ENCODE measurements at regions not wholly inside any gene's neighbourhood (a gene's known extent, or its start where the extent isn't known, plus 50 kb on each side); places are given as distances from the start of the nearest gene placed in this dataset.

- TF ChIP-seq, protein P1, sequence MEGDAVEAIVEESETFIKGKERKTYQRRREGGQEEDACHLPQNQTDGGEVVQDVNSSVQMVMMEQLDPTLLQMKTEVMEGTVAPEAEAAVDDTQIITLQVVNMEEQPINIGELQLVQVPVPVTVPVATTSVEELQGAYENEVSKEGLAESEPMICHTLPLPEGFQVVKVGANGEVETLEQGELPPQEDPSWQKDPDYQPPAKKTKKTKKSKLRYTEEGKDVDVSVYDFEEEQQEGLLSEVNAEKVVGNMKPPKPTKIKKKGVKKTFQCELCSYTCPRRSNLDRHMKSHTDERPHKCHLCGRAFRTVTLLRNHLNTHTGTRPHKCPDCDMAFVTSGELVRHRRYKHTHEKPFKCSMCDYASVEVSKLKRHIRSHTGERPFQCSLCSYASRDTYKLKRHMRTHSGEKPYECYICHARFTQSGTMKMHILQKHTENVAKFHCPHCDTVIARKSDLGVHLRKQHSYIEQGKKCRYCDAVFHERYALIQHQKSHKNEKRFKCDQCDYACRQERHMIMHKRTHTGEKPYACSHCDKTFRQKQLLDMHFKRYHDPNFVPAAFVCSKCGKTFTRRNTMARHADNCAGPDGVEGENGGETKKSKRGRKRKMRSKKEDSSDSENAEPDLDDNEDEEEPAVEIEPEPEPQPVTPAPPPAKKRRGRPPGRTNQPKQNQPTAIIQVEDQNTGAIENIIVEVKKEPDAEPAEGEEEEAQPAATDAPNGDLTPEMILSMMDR (IDR thresholded peaks at IDR 0.05; ENCODE audit: unreplicated experiment in 3 of 3), result no peak
- H3K27ac Mint-ChIP-seq, result peak overlapping the region; percentile 51 to 78 (median 61)
- H3K27me3 Mint-ChIP-seq (ENCODE audit: low read depth), result no peaks in the 10 kb centered on the region
- no peak overlapping the region for H3K4me3 Mint-ChIP-seq
- peaks cover 30% of the 10 kb centered on the region for H3K4me1 Mint-ChIP-seq
- peaks cover 5% of the 10 kb centered on the region for H3K9me3 Mint-ChIP-seq
- no peaks in the 10 kb centered on the region for H3K36me3 Mint-ChIP-seq (ENCODE audit: low read depth)
Measured at GRCh38 chr2:146260551-146260950, 1584.3 kb upstream of the ACVR2A start.

DNA sequence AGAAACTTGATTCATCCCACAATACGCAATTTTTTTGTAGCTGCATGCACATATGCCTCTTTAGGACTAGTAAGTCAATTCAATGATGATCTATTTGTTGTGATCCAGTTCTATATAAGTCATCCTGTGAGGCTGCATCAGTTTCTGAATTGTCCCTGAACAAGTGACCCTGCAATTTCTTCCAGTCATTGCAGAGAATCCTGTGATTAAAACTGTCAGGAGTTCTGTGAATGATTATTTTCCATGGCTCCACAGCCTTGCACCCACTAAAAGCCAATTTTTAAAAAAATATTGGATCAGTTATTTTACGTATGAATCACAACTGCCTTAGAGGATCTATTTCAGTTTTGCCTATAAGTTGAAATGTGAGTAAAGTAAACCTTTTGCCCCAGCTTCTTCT lies 1585.0 kb upstream of the ACVR2A start:
- peak overlapping the region in 2 of 3 experiments; percentile 32 to 78 for H3K27ac Mint-ChIP-seq
- TF ChIP-seq, protein P1 (IDR thresholded peaks at IDR 0.05; ENCODE audit: unreplicated experiment in 3 of 3), result no peak
- no peak overlapping the region for H3K4me3 Mint-ChIP-seq
- H3K9me3 Mint-ChIP-seq, result peaks cover 5% of the 10 kb centered on the region
- H3K27me3 Mint-ChIP-seq (ENCODE audit: low read depth), result no peaks in the 10 kb centered on the region
- H3K4me1 Mint-ChIP-seq, result peaks cover 30% of the 10 kb centered on the region
- H3K36me3 Mint-ChIP-seq (ENCODE audit: low read depth), result no peaks in the 10 kb centered on the region

DNA sequence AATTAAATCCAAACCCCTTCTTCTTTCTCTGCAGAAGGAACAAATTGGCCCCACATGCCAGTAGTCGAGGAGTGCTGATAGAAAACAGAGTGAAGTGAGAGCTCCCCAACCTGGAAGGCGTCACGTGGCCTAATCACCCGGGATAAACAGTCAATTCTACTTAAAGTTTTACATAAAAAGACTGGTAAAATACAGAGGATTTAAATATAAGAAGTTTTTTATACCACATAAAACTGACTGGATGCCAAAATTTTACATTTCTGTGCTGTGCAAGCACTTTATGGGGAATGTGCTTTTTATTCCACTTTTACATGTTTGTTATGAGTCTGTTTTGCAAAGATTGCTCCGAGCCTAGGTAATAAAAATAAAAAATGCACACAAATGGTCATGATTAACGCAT lies 1586.8 kb upstream of the ACVR2A start:
- no peak overlapping the region for H3K4me3 Mint-ChIP-seq
- H3K27ac Mint-ChIP-seq, result peak overlapping the region in 2 of 3 experiments; percentile 27 to 64
- H3K27me3 Mint-ChIP-seq (ENCODE audit: low read depth), result no peaks in the 10 kb centered on the region
- H3K9me3 Mint-ChIP-seq, result peaks cover 5% of the 10 kb centered on the region
- H3K4me1 Mint-ChIP-seq, result peaks cover 30% of the 10 kb centered on the region
- TF ChIP-seq, protein P1 (IDR thresholded peaks at IDR 0.05; ENCODE audit: unreplicated experiment in 3 of 3), result no peak
- no peaks in the 10 kb centered on the region for H3K36me3 Mint-ChIP-seq (ENCODE audit: low read depth)

DNA sequence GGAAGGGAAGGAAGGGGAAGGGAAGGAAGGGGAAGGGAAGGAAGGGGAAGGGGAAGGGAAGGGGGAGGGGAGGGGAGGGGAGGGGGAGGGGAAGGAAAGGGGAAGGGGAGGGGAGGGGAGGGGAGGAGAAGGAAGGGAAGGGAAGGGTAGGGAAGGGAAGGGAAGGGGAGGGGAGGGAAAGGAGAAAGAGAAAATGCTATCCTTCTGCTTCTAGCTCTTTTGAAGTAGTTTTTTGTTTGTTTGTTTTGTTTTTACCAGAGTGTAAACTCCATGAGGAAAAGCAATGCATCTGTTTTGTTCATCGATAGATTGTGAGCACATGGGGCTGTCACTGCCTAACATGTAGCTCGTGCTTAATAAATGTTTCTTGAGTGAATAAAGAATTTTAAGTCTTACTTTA lies 1592.7 kb upstream of the ACVR2A start:
- Mint-ChIP-seq H3K9me3 (no peaks in the 10 kb centered on the region), H3K4me1 (no peaks in the 10 kb centered on the region), H3K4me3 (no peak overlapping the region), H3K27me3 (ENCODE audit: low read depth) (no peaks in the 10 kb centered on the region), H3K27ac (no peak overlapping the region), H3K36me3 (ENCODE audit: low read depth) (no peaks in the 10 kb centered on the region)
- TF ChIP-seq, protein P1 (IDR thresholded peaks at IDR 0.05; ENCODE audit: unreplicated experiment in 3 of 3), result no peak

GRCh38 chr2:146251328-146251727 lies 1593.5 kb upstream of the ACVR2A start:
- Mint-ChIP-seq H3K27ac (no peak overlapping the region), H3K9me3 (no peaks in the 10 kb centered on the region), H3K36me3 (ENCODE audit: low read depth) (no peaks in the 10 kb centered on the region), H3K4me3 (no peak overlapping the region), H3K4me1 (no peaks in the 10 kb centered on the region), H3K27me3 (ENCODE audit: low read depth) (no peaks in the 10 kb centered on the region)
- TF ChIP-seq, protein P1 (IDR thresholded peaks at IDR 0.05; ENCODE audit: unreplicated experiment in 3 of 3), result no peak

- TF ChIP-seq, protein P1 (IDR thresholded peaks at IDR 0.05; ENCODE audit: unreplicated experiment in 3 of 3), result no peak
Measured at GRCh38 chr2:146246736-146247523, 1597.9 kb upstream of the ACVR2A start.

More at GRCh38 chr2:146246736-146247523, 1597.9 kb upstream of the ACVR2A start:
- no peak overlapping the region for H3K4me3 Mint-ChIP-seq
- H3K36me3 Mint-ChIP-seq (ENCODE audit: low read depth), result no peaks in the 10 kb centered on the region
- peak overlapping the region in 1 of 3 experiments; percentile 16 for H3K27ac Mint-ChIP-seq
- H3K4me1 Mint-ChIP-seq, result peaks cover 21% of the 10 kb centered on the region
- no peaks in the 10 kb centered on the region for H3K9me3 Mint-ChIP-seq
- no peaks in the 10 kb centered on the region for H3K27me3 Mint-ChIP-seq (ENCODE audit: low read depth)
